GM13977 (cell line): ENCODE measurements at regions not wholly inside any gene's neighbourhood (a gene's known extent, or its start where the extent isn't known, plus 50 kb on each side); places are given as distances from the start of the nearest gene placed in this dataset.

Source experiments
- DNase-seq: peaks from one replicate; pipeline ENCODE4 v3.0.0; 2012; ENCODE audit warnings: low spot score
- CTCF ChIP-seq: IDR thresholded peaks from 2 replicates; pipeline ENCODE4 v1.5.1; 2012; ENCODE audit warnings: mild to moderate bottlenecking, control low read depth; ENCODE audit not compliant: insufficient read depth; ENCODE audit errors: extremely low read depth, missing control alignments
- in situ Hi-C: fragments of 300-500 bp; cut with MboI; formaldehyde crosslinking; loops from one replicate; pipeline ENCODE4 v1.12.0; 2022; ENCODE audit warnings: low sequenced_read_pairs, low pct_unique_long_range_greater_than_20kb, mixed read lengths, inconsistent platforms; ENCODE audit not compliant: unreplicated experiment

GRCh38 chr16:66291833-66292232 is 74.7 kb upstream of the CDH5 start:
- no peak for DNase-seq
- in situ Hi-C loops = no loop called here
- TF ChIP-seq CTCF = no peak

DNA sequence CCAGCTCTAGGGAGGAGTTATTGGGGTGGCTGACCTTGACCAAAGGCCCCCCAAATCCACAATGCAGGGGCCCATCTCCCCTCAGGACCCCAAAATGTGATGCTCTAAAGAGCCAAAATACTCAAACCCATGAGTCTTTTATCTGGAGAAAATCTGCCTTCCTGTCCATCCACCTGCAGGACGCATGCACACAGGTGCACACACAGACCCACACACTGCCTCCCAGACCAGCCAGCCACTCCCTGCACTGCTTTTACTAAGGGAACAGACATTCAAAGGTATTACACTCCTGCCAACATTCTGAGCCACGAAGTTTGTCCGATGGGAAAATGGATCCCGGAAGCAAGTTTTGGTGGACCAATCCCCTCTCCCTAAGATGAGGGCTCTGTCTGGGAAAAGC is 76.1 kb upstream of the CDH5 start:
- no peak for TF ChIP-seq CTCF
- in situ Hi-C loops = no loop called here
- no peak for DNase-seq

DNA sequence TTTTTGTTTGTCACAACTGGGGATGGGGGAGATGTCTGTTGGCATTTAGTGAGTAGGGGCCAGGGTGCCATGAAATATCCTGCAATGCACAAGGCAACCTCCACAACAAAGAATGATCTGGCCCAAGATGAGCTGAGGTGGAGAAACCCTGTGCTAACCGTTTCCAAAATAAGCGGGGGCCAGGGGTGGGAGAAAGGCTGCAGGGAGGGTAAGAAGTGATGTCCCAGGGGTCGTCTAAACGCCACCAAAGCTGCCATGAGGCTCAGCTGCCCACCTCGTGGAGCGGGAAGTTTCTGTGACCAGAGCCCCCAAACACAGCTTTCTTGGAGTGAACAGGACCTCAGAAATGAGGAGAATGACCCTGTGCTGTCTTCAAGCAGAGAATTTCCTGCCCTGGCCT is 76.5 kb upstream of the CDH5 start:
- in situ Hi-C loops = no loop called here
- no peak for DNase-seq
- TF ChIP-seq CTCF = no peak

GRCh38 chr16:66289051-66289680 is 77.3 kb upstream of the CDH5 start:
- in situ Hi-C loops = no loop called here
- no peak for DNase-seq
- no peak for TF ChIP-seq CTCF

GRCh38 chr16:66287926-66288325 is 78.6 kb upstream of the CDH5 start:
- TF ChIP-seq CTCF = no peak
- in situ Hi-C loops = no loop called here
- no peak for DNase-seq

DNA sequence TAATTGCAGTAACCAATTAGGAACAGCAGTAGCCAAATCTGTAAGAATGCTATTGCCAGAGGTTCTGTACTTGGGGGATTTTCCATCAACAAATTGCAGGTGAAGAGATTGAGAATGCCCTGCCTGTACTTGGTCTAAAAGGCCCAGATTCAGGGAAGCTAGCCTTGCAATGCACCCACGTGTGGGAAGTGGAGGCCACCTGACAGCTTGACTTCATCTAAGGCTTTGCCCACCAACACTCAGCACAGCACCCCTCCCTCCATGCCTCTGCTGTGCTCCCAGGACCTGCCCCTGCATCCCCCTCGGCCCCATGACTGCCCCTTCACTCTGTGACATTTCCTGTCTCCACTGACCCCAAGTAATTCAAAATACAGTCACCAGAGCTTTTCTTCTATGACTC is 79.1 kb upstream of the CDH5 start:
- no peak for DNase-seq
- in situ Hi-C loops = no loop called here
- TF ChIP-seq CTCF = no peak

DNA sequence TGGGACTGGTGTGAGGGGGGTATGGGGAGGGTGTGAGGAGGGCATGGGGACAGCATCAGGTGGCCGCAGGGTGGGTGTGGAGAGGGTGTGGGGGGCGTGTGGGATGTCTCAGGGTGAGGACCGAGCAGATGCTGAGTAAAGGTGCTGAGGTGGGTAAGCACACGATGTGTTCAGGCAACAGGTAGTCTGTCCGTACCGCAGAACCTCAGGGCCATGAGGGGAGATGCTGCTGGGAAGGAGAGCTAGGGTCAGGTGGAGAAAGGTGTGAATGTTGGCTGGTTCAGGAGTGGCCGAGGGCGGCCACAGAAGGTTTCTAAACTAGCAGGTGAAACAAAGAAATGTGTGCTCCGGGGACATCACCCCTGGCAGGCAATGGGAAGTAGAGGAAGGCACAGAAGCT is 80.0 kb upstream of the CDH5 start:
- in situ Hi-C loops = no loop called here
- TF ChIP-seq CTCF = no peak
- DNase-seq = no peak
